ENCODE measurements at regions not wholly inside any gene's neighbourhood (a gene's known extent, or its start where the extent isn't known, plus 50 kb on each side); places are given as distances from the start of the nearest gene placed in this dataset.

- DNase-seq, result no peak
These were observed 219.6 kb downstream of the ARHGAP12 start for GRCh38 chr10:31709028-31709427.

GRCh38 chr10:31708474-31708873, 220.2 kb downstream of the ARHGAP12 start:
- DNase-seq, result no peak

- DNase-seq, result no peak
These were observed 220.6 kb downstream of the ARHGAP12 start for GRCh38 chr10:31708046-31708445.

- peak; percentile 10 for DNase-seq
These were observed 221.3 kb downstream of the ARHGAP12 start for GRCh38 chr10:31707093-31708039.

GRCh38 chr10:31706464-31707092, 222.1 kb downstream of the ARHGAP12 start:
- DNase-seq, result no peak

GRCh38 chr10:31705136-31705535, 223.5 kb downstream of the ARHGAP12 start:
- no peak for DNase-seq

GRCh38 chr10:31704195-31704594, 224.4 kb downstream of the ARHGAP12 start:
- DNase-seq, result no peak

GRCh38 chr10:31702954-31703353, 225.7 kb downstream of the ARHGAP12 start:
- no peak for DNase-seq

GRCh38 chr10:31702005-31702404, 226.6 kb downstream of the ARHGAP12 start:
- DNase-seq, result no peak

- DNase-seq, result no peak
These were observed 227.1 kb downstream of the ARHGAP12 start for GRCh38 chr10:31701546-31701945.

- no peak for DNase-seq
These were observed 228.4 kb downstream of the ARHGAP12 start for GRCh38 chr10:31700181-31700611.

- DNase-seq, result no peak
These were observed 230.3 kb downstream of the ARHGAP12 start for GRCh38 chr10:31698181-31698830.

- DNase-seq, result no peak
These were observed 231.1 kb downstream of the ARHGAP12 start for GRCh38 chr10:31697271-31698180.

- no peak for DNase-seq
These were observed 233.4 kb downstream of the ARHGAP12 start for GRCh38 chr10:31694929-31695837.

- no peak for DNase-seq
These were observed 234.4 kb downstream of the ARHGAP12 start for GRCh38 chr10:31694126-31694685.

- no peak for DNase-seq
These were observed 235.1 kb downstream of the ARHGAP12 start for GRCh38 chr10:31693491-31693890.

GRCh38 chr10:31689233-31689632, 239.4 kb downstream of the ARHGAP12 start:
- DNase-seq, result no peak

GRCh38 chr10:31687663-31688482, 240.8 kb downstream of the ARHGAP12 start:
- no peak for DNase-seq

GRCh38 chr10:31686599-31686998, 242.0 kb downstream of the ARHGAP12 start:
- DNase-seq, result no peak

- no peak for DNase-seq
These were observed 244.9 kb downstream of the ARHGAP12 start for GRCh38 chr10:31683682-31684081.

All from hematopoietic multipotent progenitor cell treated with erythropoietin and hydrocortisone succinate and interleukin-3 and kit ligand, for 8 days (in vitro differentiated cells).